Suprapubic skin (tissue), 4 donors: ENCODE measurements at regions not wholly inside any gene's neighbourhood (a gene's known extent, or its start where the extent isn't known, plus 50 kb on each side); places are given as distances from the start of the nearest gene placed in this dataset.

Experiments used
- CTCF ChIP-seq, 2 donors: fragments of 200-600 bp in 1 of 2; fragments of 450-650 bp in 1 of 2; sonication (generic) in 1 of 2; IDR thresholded peaks; one replicate each; pipeline ENCODE4 v1.5.1; 2016 to 2019; ENCODE audit warnings: antibody characterized with exemption in 2 of 2, mild to moderate bottlenecking in 1 of 2, moderate library complexity in 1 of 2
- EP300 ChIP-seq: sonication (generic); formaldehyde crosslinking; IDR thresholded peaks from one replicate; pipeline ENCODE4 v1.6.1; 2017; ENCODE audit warnings: antibody characterized with exemption
- POLR2A ChIP-seq, 2 donors: fragments of 450-650 bp; IDR thresholded peaks; one replicate each; pipeline ENCODE4 v1.6.1; 2017; ENCODE audit warnings: antibody characterized with exemption in 2 of 2, mild to moderate bottlenecking in 2 of 2, moderate library complexity in 2 of 2
- POLR2AphosphoS5 ChIP-seq, 3 donors: sonication (generic); formaldehyde crosslinking; IDR thresholded peaks; one replicate each; pipeline ENCODE4 v1.6.1; 2017; ENCODE audit warnings: antibody characterized with exemption in 3 of 3

- TF ChIP-seq CTCF (IDR thresholded peaks at IDR 0.05) = no peak
- TF ChIP-seq POLR2AphosphoS5 (IDR thresholded peaks at IDR 0.05) = no peak
- no peak for TF ChIP-seq POLR2A (IDR thresholded peaks at IDR 0.05)
- TF ChIP-seq EP300 = no peak
Observed at GRCh38 chr3:78204977-78205376, 1165.1 kb downstream of the ROBO2 start.
